SK-N-SH (cell line): ENCODE measurements at regions not wholly inside any gene's neighbourhood (a gene's known extent, or its start where the extent isn't known, plus 50 kb on each side); places are given as distances from the start of the nearest gene placed in this dataset.

Experiments used
- CTCF ChIA-PET: fragments of 300-600, 350-600 bp; formaldehyde crosslinking; extraction: SDS; loops from one replicate; lab custom pipeline; 2021; lab: Yijun Ruan, JAX
- POLR2A ChIA-PET: fragments of 350-600 bp; sonication (Branson Sonifier 250); formaldehyde crosslinking; extraction: SDS; loops from one replicate; lab custom pipeline; 2020; ENCODE audit warnings: antibody characterized with exemption, inconsistent platforms; lab: Yijun Ruan, JAX
- DNase-seq: peaks from one replicate; pipeline ENCODE4 v3.0.0; 2012
- H2AFZ ChIP-seq: fragments of 200-600 bp; sonication (generic); 2 replicates; pipeline ENCODE4 v1.8.1; 2016; ENCODE audit warnings: antibody characterized with exemption, mild to moderate bottlenecking, low read depth
- H3F3A ChIP-seq: fragments of 200-600 bp; sonication (generic); replicated peaks from 2 replicates; pipeline ENCODE3; 2016; ENCODE audit warnings: antibody characterized with exemption, mild to moderate bottlenecking; ENCODE audit not compliant: insufficient read depth
- H3K27ac ChIP-seq, 2 experiments: fragments of 200-500 bp in 1 of 2; fragments of 200-600 bp in 1 of 2; sonication (Bioruptor generic) in 1 of 2; sonication (generic), shearing (Covaris generic) in 1 of 2; 2 replicates each; pipeline versions ENCODE4 v1.5.1 to v1.6.1; 2014 to 2016; ENCODE audit warnings: low read depth in 2 of 2, inconsistent platforms in 1 of 2, low read length in 1 of 2, mild to moderate bottlenecking in 1 of 2, mixed read lengths in 1 of 2
- H3K27me3 ChIP-seq: fragments of 200-600 bp; sonication (generic), shearing (Covaris generic); 2 replicates; pipeline ENCODE4 v1.6.1; 2016; ENCODE audit warnings: mixed run types; ENCODE audit not compliant: insufficient read depth
- H3K36me3 ChIP-seq, 2 experiments: fragments of 200-500 bp in 1 of 2; fragments of 200-600 bp in 1 of 2; sonication (Bioruptor generic) in 1 of 2; sonication (generic) in 1 of 2; replicated peaks in 1 of 2; 2 replicates each; pipeline versions ENCODE3 to v1.5.1; 2014 to 2016; ENCODE audit warnings: low read length in 1 of 2, mild to moderate bottlenecking in 1 of 2; ENCODE audit not compliant: insufficient read depth in 2 of 2, control insufficient read depth in 1 of 2
- H3K4me1 ChIP-seq, 2 experiments: fragments of 200-500 bp in 1 of 2; fragments of 200-600 bp in 1 of 2; sonication (Bioruptor generic) in 1 of 2; sonication (generic), shearing (Covaris generic) in 1 of 2; 2 replicates each; pipeline versions ENCODE4 v1.5.1 to v1.6.1; 2014 to 2016; ENCODE audit warnings: low read depth in 1 of 2, low read length in 1 of 2, mixed run types in 1 of 2; ENCODE audit not compliant: insufficient read depth in 2 of 2, control insufficient read depth in 1 of 2
- H3K4me2 ChIP-seq: fragments of 200-600 bp; sonication (generic), shearing (Covaris generic); 2 replicates; pipeline ENCODE4 v1.6.1; 2017; ENCODE audit warnings: mixed run types
- H3K4me3 ChIP-seq, 2 experiments: fragments of 200-500 bp in 1 of 2; fragments of 200-600 bp in 1 of 2; sonication (Bioruptor generic) in 1 of 2; sonication (generic), shearing (Covaris generic) in 1 of 2; 2 replicates each; pipeline versions ENCODE4 v1.5.1 to v1.8.1; 2014 to 2016; ENCODE audit warnings: low read depth in 2 of 2, inconsistent platforms in 1 of 2, low read length in 1 of 2, mild to moderate bottlenecking in 1 of 2, mixed read lengths in 1 of 2, moderate library complexity in 1 of 2
- H3K79me2 ChIP-seq: fragments of 200-600 bp; sonication (generic); 2 replicates; pipeline ENCODE4 v1.8.1; 2017; ENCODE audit warnings: mild to moderate bottlenecking; ENCODE audit not compliant: insufficient read depth
- H3K9ac ChIP-seq: fragments of 200-600 bp; sonication (generic); 2 replicates; pipeline ENCODE4 v1.6.1; 2017; ENCODE audit warnings: mixed run types
- H3K9me2 ChIP-seq: fragments of 200-600 bp; sonication (generic); 2 replicates; pipeline ENCODE4 v1.6.1; 2017; ENCODE audit warnings: mixed run types
- H3K9me3 ChIP-seq: fragments of 200-600 bp; sonication (generic); 2 replicates; pipeline ENCODE4 v1.6.1; 2017; ENCODE audit warnings: mixed run types, mild to moderate bottlenecking, moderate library complexity
- H4K20me1 ChIP-seq: fragments of 200-600 bp; sonication (generic); 2 replicates; pipeline ENCODE4 v1.6.1; 2017; ENCODE audit warnings: mild to moderate bottlenecking, mixed run types; ENCODE audit not compliant: insufficient read depth
- CHD2 ChIP-seq: fragments of 150-350 bp; IDR thresholded peaks from 2 replicates; pipeline ENCODE4 v1.6.1; 2018; ENCODE audit warnings: low read length; ENCODE audit not compliant: partially characterized antibody
- EP300 ChIP-seq, 2 experiments: IDR thresholded peaks; 2 replicates each; pipeline versions ENCODE4 v1.4.0 to v1.6.1; 2012; ENCODE audit warnings: borderline replicate concordance in 1 of 2, low read depth in 1 of 2, low read length in 1 of 2
- EZH2phosphoT487 ChIP-seq: fragments of 200-600 bp; sonication (generic); IDR thresholded peaks from 2 replicates; pipeline ENCODE4 v1.6.1; 2017; ENCODE audit warnings: low read depth, mixed run types, mild to moderate bottlenecking, antibody characterized with exemption, moderate library complexity, borderline replicate concordance
- FOXJ3 ChIP-seq: sonication (generic); formaldehyde crosslinking; IDR thresholded peaks from 2 replicates; pipeline ENCODE4 v1.5.1; 2020; ENCODE audit warnings: mild to moderate bottlenecking, missing genetic modification reagents
- JUND ChIP-seq: IDR thresholded peaks from 2 replicates; pipeline ENCODE4 v1.4.0; 2012
- MAX ChIP-seq: IDR thresholded peaks from 2 replicates; pipeline ENCODE4 v1.4.0; 2012; ENCODE audit warnings: low read depth
- MEF2A ChIP-seq: IDR thresholded peaks from 2 replicates; pipeline ENCODE4 v1.4.0; 2012; ENCODE audit warnings: low read depth, borderline replicate concordance
- NFIC ChIP-seq: IDR thresholded peaks from 2 replicates; pipeline ENCODE4 v1.4.0; 2012; ENCODE audit warnings: borderline replicate concordance
- NRF1 ChIP-seq: IDR thresholded peaks from 2 replicates; pipeline ENCODE4 v1.6.1; 2012; ENCODE audit warnings: low read depth, mild to moderate bottlenecking, low read length
- POLR2AphosphoS5 ChIP-seq: IDR thresholded peaks from 2 replicates; pipeline ENCODE4 v1.6.1; 2012; ENCODE audit warnings: low read depth, low read length
- RAD21 ChIP-seq: IDR thresholded peaks from 2 replicates; pipeline ENCODE4 v1.6.1; 2012; ENCODE audit warnings: mild to moderate bottlenecking, low read length
- RCOR1 ChIP-seq: fragments of 150-350 bp; IDR thresholded peaks from 2 replicates; pipeline ENCODE4 v1.6.1; 2017; ENCODE audit warnings: antibody characterized with exemption, low read length
- RXRA ChIP-seq: IDR thresholded peaks from 2 replicates; pipeline ENCODE4 v1.4.0; 2012; ENCODE audit warnings: low read depth, mild to moderate bottlenecking, borderline replicate concordance
- SIN3A ChIP-seq: IDR thresholded peaks from 2 replicates; pipeline ENCODE4 v1.6.1; 2012; ENCODE audit warnings: low read depth, mild to moderate bottlenecking, low read length, moderate library complexity, borderline replicate concordance
- SMC3 ChIP-seq: IDR thresholded peaks from 2 replicates; pipeline ENCODE4 v1.6.1; 2012; ENCODE audit warnings: low read depth, low read length, improper control_type of control experiment
- TEAD4 ChIP-seq: IDR thresholded peaks from 2 replicates; pipeline ENCODE4 v1.4.0; 2012; ENCODE audit warnings: mild to moderate bottlenecking, borderline replicate concordance; ENCODE audit not compliant: insufficient read depth
- USF1 ChIP-seq: IDR thresholded peaks from 2 replicates; pipeline ENCODE4 v1.4.0; 2012; ENCODE audit warnings: low read depth, borderline replicate concordance
- YY1 ChIP-seq: IDR thresholded peaks from 2 replicates; pipeline ENCODE4 v1.4.0; 2012; ENCODE audit warnings: low read depth, mild to moderate bottlenecking
- WGBS: methylation state at CpG from one replicate; pipeline ENCODE4 v1.1.6; 2017; ENCODE audit warnings: low lambda C conversion rate; 5-methylcytosine and 5-hydroxymethylcytosine counted together
- TF ChIP-seq, protein P1 (sequence below): IDR thresholded peaks from 2 replicates; pipeline ENCODE4 v1.4.0; 2012; ENCODE audit warnings: low read depth, borderline replicate concordance
- TF ChIP-seq, protein P2 (sequence below): IDR thresholded peaks from 2 replicates; pipeline ENCODE4 v1.6.1; 2012; ENCODE audit warnings: mild to moderate bottlenecking, low read depth, low read length, moderate library complexity

DNA sequence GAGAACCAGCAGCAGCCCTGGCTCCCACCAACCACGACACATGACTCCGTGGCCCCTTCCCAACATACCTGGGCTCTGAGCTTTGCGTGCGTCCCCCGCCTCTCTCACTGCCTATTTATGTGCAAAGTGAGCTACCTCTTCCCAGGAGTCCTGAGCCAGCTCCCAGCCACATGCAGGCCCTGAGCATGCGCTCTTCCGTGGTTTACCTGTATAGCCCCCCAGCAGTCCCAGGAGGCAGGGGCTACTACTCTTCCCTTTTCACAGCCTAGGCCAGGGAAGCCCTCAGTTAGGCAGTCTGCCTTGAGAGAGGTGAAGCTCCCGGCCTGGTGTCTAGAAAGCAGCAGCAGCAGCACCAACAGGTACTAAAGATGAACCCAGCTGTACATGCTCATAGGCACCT lies 114.8 kb upstream of the CDYL start:
- Histone ChIP-seq H3K9ac (no peak overlapping the region), H3K9me2 (no peaks in the 10 kb centered on the region), H3K4me3 (no peak overlapping the region), H2AFZ (no peak overlapping the region), H3K4me2 (no peak overlapping the region), H3K36me3 (no peaks in the 10 kb centered on the region), H3K79me2 (no peaks in the 10 kb centered on the region), H3K27ac (no peak overlapping the region), H3F3A (no peaks in the 10 kb centered on the region), H3K27me3 (no peaks in the 10 kb centered on the region; the same call in 1 of the 2 replicates), H4K20me1 (no peaks in the 10 kb centered on the region), H3K9me3 (no peaks in the 10 kb centered on the region), H3K4me1 (no peaks in the 10 kb centered on the region)
- DNase-seq: no peak
- TF ChIP-seq EZH2phosphoT487: no peak
- no peak for TF ChIP-seq NFIC
- no peak for TF ChIP-seq CHD2
- no peak for TF ChIP-seq MEF2A
- TF ChIP-seq, protein P1, sequence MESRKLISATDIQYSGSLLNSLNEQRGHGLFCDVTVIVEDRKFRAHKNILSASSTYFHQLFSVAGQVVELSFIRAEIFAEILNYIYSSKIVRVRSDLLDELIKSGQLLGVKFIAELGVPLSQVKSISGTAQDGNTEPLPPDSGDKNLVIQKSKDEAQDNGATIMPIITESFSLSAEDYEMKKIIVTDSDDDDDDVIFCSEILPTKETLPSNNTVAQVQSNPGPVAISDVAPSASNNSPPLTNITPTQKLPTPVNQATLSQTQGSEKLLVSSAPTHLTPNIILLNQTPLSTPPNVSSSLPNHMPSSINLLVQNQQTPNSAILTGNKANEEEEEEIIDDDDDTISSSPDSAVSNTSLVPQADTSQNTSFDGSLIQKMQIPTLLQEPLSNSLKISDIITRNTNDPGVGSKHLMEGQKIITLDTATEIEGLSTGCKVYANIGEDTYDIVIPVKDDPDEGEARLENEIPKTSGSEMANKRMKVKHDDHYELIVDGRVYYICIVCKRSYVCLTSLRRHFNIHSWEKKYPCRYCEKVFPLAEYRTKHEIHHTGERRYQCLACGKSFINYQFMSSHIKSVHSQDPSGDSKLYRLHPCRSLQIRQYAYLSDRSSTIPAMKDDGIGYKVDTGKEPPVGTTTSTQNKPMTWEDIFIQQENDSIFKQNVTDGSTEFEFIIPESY: no peak
- TF ChIP-seq USF1: no peak
- no peak for TF ChIP-seq RXRA
- TF ChIP-seq JUND: no peak
- no peak for TF ChIP-seq SIN3A
- no peak for TF ChIP-seq EP300 (IDR thresholded peaks at IDR 0.05; ENCODE audit: borderline replicate concordance in 1 of 2, low read depth in 1 of 2, low read length in 1 of 2)
- CTCF ChIA-PET: interaction anchor here (1.0 kb wide), 1 partner anchor 690 kb away, joined by 3 read pairs; no protein-coding TSS in a partner anchor
- 67% methylated on average over 5 of the region's 8 CpGs for WGBS
- POLR2A ChIA-PET: no interaction called here

GRCh38 chr6:4660377-4661321 lies 115.6 kb upstream of the CDYL start:
- H2AFZ ChIP-seq: no peak overlapping the region
- H3K27ac ChIP-seq: no peak overlapping the region
- no peak overlapping the region for H3K4me3 ChIP-seq
- no peaks in the 10 kb centered on the region for H3K4me1 ChIP-seq
- TF ChIP-seq RAD21: no peak
- TF ChIP-seq NRF1: no peak
- no peak for TF ChIP-seq FOXJ3 (CRISPR knock-in tag)
- TF ChIP-seq YY1: no peak
- no peak for TF ChIP-seq CHD2
- no peak for TF ChIP-seq MAX
- no peak for TF ChIP-seq SMC3
- TF ChIP-seq, protein P2, sequence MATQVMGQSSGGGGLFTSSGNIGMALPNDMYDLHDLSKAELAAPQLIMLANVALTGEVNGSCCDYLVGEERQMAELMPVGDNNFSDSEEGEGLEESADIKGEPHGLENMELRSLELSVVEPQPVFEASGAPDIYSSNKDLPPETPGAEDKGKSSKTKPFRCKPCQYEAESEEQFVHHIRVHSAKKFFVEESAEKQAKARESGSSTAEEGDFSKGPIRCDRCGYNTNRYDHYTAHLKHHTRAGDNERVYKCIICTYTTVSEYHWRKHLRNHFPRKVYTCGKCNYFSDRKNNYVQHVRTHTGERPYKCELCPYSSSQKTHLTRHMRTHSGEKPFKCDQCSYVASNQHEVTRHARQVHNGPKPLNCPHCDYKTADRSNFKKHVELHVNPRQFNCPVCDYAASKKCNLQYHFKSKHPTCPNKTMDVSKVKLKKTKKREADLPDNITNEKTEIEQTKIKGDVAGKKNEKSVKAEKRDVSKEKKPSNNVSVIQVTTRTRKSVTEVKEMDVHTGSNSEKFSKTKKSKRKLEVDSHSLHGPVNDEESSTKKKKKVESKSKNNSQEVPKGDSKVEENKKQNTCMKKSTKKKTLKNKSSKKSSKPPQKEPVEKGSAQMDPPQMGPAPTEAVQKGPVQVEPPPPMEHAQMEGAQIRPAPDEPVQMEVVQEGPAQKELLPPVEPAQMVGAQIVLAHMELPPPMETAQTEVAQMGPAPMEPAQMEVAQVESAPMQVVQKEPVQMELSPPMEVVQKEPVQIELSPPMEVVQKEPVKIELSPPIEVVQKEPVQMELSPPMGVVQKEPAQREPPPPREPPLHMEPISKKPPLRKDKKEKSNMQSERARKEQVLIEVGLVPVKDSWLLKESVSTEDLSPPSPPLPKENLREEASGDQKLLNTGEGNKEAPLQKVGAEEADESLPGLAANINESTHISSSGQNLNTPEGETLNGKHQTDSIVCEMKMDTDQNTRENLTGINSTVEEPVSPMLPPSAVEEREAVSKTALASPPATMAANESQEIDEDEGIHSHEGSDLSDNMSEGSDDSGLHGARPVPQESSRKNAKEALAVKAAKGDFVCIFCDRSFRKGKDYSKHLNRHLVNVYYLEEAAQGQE: no peak
- no peak for TF ChIP-seq EZH2phosphoT487
- TF ChIP-seq JUND: no peak
- no peak for TF ChIP-seq POLR2AphosphoS5
- TF ChIP-seq SIN3A: no peak
- TF ChIP-seq TEAD4: no peak
- TF ChIP-seq MEF2A: no peak
- TF ChIP-seq EP300 (IDR thresholded peaks at IDR 0.05; ENCODE audit: borderline replicate concordance in 1 of 2, low read depth in 1 of 2, low read length in 1 of 2): no peak
- TF ChIP-seq RCOR1: no peak
- H3K9me3 ChIP-seq: no peaks in the 10 kb centered on the region
- ChIA-PET POLR2A (no interaction called here), CTCF (interaction anchor here (1.0 kb wide), 1 partner anchor 691 kb away, joined by 3 read pairs; no protein-coding TSS in a partner anchor)
- no peaks in the 10 kb centered on the region for H3F3A ChIP-seq
- 22% methylated on average over 15 of the region's 22 CpGs for WGBS
- H3K79me2 ChIP-seq: no peaks in the 10 kb centered on the region
- H3K9me2 ChIP-seq: no peaks in the 10 kb centered on the region
- no peaks in the 10 kb centered on the region for H3K36me3 ChIP-seq
- H3K9ac ChIP-seq: no peak overlapping the region
- no peaks in the 10 kb centered on the region; the same call in 1 of the 2 replicates for H3K27me3 ChIP-seq
- no peak for DNase-seq
- H3K4me2 ChIP-seq: no peak overlapping the region
- no peaks in the 10 kb centered on the region for H4K20me1 ChIP-seq
